ENCODE measurements at regions not wholly inside any gene's neighbourhood (a gene's known extent, or its start where the extent isn't known, plus 50 kb on each side); places are given as distances from the start of the nearest gene placed in this dataset.

DNA sequence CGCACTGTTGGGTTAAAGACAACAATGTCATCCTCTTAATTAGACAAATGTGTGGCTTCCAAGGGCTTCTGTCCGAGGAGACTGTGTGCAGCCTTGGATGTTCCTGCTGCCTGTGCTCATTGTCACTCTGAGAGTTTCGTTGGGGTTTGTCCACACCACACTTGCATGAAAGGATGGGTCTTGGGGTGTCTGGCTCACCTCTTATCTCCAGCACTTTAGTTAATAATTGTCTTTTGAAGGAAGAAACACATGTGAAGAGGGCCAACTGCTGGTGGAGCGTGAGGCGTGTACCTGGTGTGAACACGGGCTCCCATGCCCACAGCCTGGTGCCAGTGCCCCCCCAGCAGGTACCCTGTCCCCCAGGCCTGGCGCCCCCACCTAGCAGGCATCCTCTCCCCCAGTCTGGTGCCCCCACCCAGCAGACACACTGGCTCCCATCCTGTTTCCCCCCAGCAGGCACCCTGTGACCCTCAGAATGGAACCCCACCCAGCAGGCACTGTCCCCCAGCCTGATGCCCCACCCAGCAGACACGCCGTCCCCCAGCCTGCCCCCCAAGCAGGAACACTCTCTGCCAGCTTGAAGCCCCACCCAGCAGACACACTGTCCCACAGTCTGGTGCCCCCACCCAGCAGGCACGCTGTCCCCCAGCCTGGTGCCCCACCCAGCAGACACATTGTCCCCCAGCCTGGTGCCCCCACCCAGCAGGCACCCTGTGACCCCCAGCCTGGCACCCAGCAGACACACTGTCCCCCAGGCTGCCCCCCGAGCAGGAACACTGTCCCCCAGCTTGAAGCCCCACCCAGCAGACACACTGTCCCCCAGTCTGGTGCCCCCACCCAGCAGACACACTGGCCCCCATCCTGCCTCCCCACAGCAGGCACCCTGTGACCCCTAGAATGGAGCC, 96.3 kb upstream of the TMEM18 start:
- no peak overlapping the region for H3K4me3 ChIP-seq (replicated peaks; ENCODE audit: low read depth, low read length)
- TF ChIP-seq CTCF (IDR thresholded peaks at IDR 0.05; ENCODE audit: low read depth, low read length, missing control alignments), result no peak
- DNase-seq (ENCODE audit: extremely low read depth, low read depth), result no peak

DNA sequence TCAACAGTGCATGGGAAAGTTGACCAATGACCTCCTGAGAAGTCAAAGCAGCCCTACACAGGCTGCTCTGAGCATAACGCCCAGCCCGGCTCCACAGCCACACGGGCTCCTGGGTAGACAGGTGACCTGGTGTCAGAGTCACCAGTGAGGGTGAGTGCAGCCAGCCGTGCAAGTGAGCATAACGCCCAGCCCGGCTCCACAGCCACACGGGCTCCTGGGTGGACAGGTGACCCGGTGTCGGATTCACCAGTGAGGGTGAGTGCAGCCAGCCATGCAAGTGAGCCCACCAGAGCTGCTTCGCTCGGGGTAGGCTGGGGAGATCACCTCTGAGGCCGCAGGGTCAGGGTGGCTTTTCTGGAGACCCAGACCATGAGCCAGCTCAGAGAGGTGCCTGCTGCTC, 94.3 kb upstream of the TMEM18 start:
- no peak for TF ChIP-seq CTCF (IDR thresholded peaks at IDR 0.05; ENCODE audit: low read depth, low read length, missing control alignments)
- DNase-seq (ENCODE audit: extremely low read depth, low read depth), result no peak

DNA sequence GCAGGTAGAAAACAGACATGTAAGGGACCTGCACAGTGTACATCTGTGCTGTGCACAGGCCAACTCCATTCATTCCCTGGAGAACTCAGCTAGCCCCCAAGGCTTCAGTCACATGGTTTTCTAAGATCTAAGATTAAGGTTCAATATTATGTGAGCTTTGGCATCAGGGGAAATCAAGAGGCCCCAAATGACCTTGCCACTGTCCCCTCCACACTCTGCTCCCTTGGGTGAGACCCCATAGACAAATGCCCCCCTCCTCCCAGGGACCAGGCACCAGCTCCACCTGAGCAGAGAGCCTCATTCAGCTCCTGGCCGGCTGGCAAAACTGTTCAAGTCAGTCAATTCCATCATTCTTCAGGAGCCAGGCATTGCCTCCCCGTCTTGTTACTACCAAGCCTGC, 93.6 kb upstream of the TMEM18 start:
- no peak for TF ChIP-seq CTCF (IDR thresholded peaks at IDR 0.05; ENCODE audit: low read depth, low read length, missing control alignments)
- H3K4me3 ChIP-seq (replicated peaks; ENCODE audit: low read depth, low read length), result no peak overlapping the region
- no peak for DNase-seq (ENCODE audit: extremely low read depth, low read depth)

More for the DNA sequence above, 94.3 kb upstream of the TMEM18 start:
- no peak overlapping the region for H3K4me3 ChIP-seq (replicated peaks; ENCODE audit: low read depth, low read length)

GRCh38 chr2:769771-770170, 92.6 kb upstream of the TMEM18 start:
- H3K4me3 ChIP-seq (replicated peaks; ENCODE audit: low read depth, low read length), result no peak overlapping the region
- DNase-seq (ENCODE audit: extremely low read depth, low read depth), result no peak
- TF ChIP-seq CTCF (IDR thresholded peaks at IDR 0.05; ENCODE audit: low read depth, low read length, missing control alignments), result no peak

DNA sequence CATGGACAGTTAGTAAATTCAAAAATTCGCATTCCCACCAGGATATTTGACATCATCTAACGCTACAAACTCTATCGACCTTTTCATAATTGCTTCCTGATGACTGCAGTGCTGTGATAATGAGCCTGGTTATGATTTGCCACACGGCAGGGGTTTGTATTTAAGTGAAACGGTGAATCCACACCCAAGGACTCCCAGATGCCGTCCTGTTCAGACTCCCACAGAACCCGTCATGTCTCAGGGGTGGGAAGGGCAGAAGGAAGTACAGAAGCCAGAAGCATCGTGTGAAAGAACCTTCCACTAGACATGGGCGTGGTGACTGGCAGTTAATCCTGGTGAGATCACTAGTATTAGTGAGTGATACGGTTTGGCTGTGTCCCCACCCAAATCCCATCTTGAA, 91.2 kb upstream of the TMEM18 start:
- no peak for DNase-seq (ENCODE audit: extremely low read depth, low read depth)
- no peak overlapping the region for H3K4me3 ChIP-seq (replicated peaks; ENCODE audit: low read depth, low read length)
- no peak for TF ChIP-seq CTCF (IDR thresholded peaks at IDR 0.05; ENCODE audit: low read depth, low read length, missing control alignments)

DNA sequence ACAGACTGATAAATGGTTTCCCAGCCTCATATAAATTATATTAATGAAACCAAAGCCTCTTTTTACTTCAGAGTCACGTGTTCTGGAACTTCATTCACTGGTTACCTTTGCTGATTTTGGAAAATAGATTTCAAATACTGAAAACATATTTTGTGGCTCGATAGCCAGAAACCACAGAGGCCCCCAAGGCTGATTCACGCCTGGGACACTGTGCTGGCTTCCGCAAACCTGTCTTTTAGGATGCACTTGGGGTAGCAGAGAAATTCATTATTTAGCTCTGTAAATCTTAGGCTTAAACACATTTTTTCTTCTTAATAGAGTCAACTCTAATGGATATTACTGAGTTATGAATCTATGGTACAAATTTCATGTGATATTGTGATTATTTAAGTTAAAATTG, 90.7 kb upstream of the TMEM18 start:
- DNase-seq (ENCODE audit: extremely low read depth, low read depth), result no peak
- H3K4me3 ChIP-seq (replicated peaks; ENCODE audit: low read depth, low read length), result no peak overlapping the region
- no peak for TF ChIP-seq CTCF (IDR thresholded peaks at IDR 0.05; ENCODE audit: low read depth, low read length, missing control alignments)
